ENCODE measurements at regions not wholly inside any gene's neighbourhood (a gene's known extent, or its start where the extent isn't known, plus 50 kb on each side); places are given as distances from the start of the nearest gene placed in this dataset.

DNA sequence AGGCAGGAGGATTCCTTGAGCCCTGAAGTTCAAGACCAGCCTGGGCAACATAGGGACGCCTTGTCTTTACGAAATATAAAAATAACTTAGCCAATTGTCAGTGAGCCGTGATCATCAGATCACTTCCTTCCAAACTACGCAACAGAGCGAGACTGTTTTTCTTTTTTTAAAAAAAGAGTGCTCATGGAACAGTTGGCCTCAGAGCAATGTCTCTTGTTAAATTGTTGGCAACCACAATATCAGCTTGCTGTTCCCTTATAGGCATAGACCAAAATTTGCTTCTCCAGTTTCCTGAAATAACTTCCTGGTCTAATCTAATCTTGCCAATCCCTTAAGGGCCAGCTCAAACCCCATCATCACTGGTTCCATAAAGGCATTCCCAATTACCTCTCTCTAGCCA lies 93.3 kb upstream of the SLC4A7 start:
- TF ChIP-seq POLR2A (IDR thresholded peaks at IDR 0.05) = no peak
- TF ChIP-seq, protein P1, sequence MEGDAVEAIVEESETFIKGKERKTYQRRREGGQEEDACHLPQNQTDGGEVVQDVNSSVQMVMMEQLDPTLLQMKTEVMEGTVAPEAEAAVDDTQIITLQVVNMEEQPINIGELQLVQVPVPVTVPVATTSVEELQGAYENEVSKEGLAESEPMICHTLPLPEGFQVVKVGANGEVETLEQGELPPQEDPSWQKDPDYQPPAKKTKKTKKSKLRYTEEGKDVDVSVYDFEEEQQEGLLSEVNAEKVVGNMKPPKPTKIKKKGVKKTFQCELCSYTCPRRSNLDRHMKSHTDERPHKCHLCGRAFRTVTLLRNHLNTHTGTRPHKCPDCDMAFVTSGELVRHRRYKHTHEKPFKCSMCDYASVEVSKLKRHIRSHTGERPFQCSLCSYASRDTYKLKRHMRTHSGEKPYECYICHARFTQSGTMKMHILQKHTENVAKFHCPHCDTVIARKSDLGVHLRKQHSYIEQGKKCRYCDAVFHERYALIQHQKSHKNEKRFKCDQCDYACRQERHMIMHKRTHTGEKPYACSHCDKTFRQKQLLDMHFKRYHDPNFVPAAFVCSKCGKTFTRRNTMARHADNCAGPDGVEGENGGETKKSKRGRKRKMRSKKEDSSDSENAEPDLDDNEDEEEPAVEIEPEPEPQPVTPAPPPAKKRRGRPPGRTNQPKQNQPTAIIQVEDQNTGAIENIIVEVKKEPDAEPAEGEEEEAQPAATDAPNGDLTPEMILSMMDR (IDR thresholded peaks at IDR 0.05) = no peak

Measured in transverse colon (tissue), 3 donors.